HG03060 (cell line): ENCODE measurements at regions not wholly inside any gene's neighbourhood (a gene's known extent, or its start where the extent isn't known, plus 50 kb on each side); places are given as distances from the start of the nearest gene placed in this dataset.

Source experiments
- ATAC-seq: cut with Tn5 transposase; IDR thresholded peaks from one replicate; pipeline ENCODE4 v1.9.1; 2021; ENCODE audit warnings: low read depth, moderate number of reproducible peaks; ENCODE audit not compliant: unreplicated experiment

DNA sequence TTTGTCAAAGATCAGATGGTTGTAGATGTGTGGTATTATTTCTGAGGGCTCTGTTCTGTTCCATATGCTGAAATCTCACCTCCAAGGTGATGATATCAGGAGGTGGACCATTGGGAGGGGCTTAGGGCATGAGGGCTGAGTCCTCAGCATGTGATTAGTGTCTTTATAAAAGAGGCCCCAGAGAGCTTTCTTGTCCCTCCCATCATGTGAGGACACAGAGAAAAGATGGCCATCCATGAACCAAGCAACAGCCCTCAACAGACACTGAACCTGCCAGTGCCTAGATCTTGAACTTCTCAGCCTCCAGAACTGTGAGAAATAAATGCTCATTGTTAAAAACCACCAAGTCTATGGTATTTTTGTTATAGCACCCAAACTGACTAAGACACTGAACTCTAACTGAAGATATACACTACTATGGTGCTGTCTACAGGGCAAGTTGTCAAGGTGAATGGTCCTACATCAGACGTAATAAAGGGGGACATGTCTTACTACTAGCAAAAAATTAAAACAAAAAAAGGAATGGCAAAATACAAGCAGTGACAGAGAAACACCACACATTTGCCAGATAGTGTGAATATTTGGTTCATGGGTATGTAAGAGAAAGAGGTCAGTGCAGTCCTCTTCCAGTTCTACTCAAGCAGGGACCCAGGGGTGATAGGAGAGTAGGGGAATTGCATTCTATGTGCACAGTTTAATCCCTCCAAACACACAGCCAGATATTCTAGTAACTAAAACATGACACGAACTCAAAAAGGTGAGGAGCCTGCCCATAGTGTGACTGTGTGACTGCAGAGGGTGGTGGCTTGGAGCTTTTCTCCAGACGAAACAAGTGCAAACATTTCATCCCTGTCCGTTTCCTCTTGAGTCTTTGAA, 164.4 kb upstream of the MYCN start:
- no peak for ATAC-seq

DNA sequence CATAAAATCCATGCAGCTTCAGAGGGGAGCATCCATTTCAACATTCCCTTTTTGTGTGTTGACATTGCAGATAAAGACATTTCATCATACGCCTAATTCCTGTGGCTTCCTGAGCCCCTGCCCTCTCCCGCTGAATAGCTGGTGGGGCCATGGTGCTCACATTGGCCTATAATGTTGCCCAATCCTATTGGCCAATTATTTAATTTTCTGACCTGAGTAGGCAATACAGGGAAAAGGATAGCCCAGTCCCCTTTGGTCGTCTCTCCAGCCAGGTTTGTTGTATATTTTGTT, 163.8 kb upstream of the MYCN start:
- ATAC-seq: no peak

DNA sequence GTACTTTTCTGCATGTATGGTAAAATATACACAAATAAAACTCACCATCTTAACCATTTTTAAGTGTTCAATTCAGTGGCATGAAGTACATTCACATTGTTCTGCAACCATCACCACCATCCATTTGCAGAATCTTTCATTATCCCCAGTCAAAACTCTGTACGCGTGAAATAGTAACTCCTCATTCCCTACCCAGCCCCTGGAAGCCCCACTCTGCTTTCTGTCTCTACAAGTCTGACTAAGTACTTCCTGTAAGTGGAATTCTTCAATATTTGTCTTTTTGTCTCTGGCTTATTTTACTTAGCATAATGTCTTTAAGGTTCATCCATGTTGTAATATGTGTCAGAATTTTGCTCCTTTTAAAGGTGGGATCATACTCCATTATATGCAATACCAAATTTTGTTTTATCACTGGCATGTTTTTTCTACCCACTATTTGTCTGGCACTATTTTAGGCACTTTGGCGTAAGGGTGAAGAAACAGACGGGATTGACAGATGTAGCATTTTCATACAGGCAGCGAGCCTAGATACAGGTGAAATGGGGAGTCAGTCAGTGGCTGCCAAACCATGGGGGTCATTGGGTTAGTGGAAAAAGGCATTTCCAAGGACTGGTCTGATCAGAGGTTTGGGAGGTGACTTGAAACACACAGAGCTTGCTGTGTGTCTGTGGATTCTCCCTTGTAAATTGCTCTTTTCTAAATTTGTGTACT, 163.2 kb upstream of the MYCN start:
- no peak for ATAC-seq

DNA sequence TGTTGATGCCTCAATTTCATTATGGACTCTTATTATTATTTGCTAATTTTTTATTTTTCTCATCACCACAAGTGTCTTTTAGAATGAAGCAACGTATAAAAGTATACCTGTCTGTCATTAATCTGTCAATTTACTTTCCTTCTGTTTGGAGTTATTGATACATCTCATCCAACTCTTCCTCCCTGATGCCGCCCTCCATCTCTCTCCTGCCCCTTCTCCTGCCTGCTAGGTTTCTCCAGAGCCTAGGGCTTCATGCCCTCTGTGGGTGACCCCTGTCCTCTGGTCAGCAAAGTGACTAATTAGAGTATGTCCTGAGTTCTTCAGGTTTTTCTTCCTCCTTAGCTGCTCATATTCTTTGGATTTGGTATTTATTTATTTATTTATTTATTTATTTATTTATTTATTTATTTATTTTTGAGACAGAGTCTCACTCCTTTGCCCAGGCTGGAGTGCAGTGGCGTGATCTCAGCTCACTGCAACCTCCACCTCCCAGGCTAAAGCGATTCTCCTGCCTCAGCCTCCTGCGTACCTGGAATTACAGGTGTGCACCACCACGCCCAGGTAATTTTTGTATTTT, 162.5 kb upstream of the MYCN start:
- no peak for ATAC-seq

DNA sequence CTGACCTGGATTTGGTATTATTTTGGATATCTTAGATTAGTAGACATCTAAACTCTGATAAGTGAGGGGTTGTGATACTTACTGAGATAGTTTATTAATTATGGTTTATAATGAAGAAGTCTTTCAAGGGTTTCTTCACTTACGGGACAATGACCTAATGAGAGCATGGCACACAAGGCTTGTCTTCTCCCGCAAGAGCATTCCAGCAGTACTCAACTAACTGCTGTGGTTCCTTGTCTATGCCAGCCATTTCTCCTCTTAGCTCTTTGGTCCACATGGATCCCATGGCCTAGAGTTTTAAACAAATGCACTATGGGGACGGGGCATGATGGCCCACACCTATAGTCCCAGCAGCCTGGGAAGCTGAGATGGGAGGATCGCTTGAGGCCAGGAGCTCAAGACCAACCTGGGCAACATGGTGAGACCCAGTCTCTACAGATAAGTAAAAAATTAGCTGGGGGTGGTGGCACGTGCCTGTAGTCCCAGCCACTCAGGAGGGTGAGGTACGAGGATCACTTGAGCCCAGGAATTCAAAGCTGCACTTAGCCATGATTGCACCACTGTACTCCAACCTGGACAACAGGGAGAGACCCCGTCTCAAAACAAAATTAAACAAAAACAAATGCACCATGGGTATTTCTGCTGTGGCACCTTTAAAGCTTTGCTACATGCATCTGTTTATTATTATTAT, 161.7 kb upstream of the MYCN start:
- ATAC-seq: no peak

DNA sequence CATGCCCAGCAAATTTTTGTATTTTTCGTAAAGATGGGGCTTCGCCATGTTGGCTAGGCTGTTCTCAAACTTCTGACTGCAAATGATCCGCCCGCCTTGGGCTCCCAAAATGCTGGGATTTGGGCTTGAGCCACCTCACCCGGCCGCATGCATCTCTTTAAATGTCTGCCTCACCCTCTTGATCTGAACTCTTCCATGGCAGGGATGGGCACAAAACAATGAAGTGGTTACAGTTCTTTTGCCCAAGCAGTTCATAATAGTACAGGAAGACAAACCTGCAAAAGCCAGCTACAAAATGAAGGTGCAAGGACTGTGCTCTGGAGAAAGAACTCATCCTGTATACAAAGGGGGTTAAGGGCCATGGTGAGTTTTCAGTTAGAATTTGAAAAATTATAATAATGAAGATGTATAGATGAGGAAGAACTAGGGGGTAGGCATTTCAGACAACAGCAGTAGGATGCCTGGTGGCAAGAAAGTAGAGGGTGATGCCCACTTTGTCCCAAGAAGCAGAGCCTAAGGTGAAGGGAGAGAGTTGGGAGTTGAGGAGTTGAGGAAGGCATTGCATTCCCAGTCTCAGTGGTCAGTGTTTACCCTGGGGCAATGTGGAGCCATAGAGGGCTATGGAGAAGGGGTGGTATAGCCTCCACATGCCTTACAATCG, 160.8 kb upstream of the MYCN start:
- ATAC-seq: no peak

DNA sequence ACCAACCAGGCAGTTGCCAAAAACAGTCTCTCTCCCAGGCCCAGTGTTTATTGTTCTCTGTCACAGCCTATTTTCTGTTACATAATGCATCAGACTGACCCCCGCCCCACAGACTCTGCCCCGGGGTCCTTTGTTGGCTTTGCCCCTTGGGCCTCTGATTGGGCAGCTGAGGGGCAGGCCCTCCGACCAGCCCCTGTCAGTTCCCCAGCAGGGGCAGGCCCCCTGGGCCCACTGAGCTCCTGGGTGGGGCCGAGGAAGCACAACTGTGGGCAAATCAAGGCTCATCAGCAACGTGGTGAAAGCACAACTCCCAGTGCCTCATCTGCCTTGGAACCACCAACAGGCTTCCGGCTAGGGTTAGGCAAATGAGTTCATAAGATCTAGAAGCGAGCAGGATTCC, 160.1 kb upstream of the MYCN start:
- no peak for ATAC-seq

DNA sequence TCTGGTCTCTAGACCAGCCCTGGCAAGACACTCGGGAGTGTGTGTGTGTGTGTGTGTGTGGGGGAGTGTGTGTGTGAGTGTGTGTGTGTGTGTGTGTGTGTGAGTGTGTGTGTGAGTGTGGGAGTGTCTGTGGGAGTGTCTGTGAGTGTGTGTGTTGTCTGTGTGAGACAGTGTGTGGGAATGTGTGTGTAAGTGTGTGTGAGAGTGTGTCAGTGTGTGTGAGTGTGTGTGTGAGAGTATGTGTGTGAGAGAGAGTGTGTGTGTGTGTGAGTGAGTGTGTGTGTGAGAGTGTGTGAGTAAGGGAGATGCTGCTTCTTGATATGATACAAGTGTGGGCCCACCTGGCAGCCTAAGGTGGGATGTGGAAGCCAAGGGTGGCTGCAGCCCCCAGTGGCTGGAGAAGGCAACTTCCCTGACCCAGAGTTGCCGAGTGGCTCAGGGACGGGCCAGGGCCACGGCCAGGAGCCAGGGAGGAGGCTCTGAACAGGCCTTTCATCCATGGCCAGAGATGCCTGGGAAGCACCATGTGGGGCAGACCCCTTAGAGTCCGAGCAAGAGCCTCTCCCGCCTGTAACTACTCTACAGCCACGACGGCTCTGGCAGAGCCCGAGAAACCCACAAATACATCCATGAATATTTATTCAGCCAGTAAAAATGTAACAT, 159.3 kb upstream of the MYCN start:
- ATAC-seq: no peak

DNA sequence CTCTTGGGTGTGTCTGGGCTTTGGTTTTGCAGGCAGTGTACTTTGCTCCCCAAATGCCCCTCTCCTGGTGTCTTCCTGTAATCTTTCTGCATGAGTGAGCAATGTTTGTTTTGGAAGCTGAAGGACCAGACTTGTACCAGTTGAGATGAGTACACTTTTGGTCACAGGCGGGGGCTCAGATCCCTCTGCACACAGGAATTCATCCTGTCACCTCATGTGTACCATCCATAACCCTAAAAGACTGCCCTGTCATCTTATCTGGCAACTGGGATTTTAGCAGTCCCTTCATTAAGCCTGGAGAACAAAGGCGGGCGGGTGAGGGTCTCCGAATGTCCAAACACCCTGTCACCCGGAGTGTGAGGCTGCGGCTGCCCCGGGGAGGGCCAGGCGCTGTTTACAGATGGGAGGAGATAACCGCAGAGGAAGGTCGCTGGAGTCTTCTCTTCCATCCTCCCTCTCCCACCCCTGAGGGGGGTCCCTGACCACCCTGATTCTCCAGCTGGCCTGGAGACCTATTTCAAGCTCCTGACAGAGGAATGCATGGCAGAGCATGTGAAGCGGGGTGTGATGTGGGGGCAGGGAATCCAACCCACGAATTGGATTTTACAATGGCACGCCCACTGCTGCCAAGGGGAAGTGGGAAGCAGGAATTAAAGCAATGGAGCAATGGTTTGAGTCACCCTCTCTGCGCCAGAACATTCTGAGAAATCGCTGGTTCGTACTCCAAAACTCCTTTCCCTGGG, 158.2 kb upstream of the MYCN start:
- no peak for ATAC-seq

DNA sequence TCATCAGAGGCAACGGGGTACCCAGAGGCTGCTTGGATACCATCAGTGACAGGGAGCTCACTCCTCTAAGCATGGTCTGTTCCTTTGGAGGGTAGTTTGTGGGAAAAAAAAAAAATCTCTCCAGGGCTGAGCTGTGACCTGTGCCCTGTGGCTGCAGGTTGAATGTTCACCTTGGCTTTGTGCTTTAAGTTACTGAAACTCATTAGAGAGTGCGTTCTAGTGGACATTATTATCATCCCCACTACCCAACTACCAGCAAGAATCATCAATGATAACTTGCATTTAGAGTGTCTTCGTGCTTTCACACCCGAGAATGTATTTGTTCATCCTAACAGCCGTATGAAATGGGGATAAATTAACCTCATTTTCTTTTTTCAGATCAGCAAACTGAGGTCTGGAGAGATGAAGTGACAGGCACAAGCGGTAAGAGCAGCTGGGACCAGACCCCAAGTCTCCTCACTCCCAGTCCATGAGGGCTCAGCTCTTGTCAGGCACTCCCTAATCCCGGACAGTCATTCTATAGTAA, 157.5 kb upstream of the MYCN start:
- no peak for ATAC-seq

DNA sequence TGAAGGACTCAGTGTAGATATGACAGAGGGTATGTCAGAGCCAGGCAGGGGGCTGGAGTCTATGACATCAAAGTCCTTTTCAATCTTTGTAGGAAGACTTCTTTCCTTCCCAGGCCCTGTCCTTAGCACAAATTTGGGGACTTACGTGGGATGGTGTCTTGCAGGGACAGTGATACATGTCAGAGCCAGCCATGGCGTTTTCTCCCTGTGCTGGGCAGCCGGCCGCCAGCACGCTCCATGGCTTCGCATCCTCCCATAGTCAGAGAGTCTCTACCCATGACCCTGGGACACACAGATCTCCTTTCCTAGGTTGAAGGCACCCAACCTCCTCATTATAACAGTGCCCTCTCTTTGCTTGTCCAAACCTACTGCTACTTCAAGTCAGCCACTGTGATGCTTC, 156.9 kb upstream of the MYCN start:
- no peak for ATAC-seq

DNA sequence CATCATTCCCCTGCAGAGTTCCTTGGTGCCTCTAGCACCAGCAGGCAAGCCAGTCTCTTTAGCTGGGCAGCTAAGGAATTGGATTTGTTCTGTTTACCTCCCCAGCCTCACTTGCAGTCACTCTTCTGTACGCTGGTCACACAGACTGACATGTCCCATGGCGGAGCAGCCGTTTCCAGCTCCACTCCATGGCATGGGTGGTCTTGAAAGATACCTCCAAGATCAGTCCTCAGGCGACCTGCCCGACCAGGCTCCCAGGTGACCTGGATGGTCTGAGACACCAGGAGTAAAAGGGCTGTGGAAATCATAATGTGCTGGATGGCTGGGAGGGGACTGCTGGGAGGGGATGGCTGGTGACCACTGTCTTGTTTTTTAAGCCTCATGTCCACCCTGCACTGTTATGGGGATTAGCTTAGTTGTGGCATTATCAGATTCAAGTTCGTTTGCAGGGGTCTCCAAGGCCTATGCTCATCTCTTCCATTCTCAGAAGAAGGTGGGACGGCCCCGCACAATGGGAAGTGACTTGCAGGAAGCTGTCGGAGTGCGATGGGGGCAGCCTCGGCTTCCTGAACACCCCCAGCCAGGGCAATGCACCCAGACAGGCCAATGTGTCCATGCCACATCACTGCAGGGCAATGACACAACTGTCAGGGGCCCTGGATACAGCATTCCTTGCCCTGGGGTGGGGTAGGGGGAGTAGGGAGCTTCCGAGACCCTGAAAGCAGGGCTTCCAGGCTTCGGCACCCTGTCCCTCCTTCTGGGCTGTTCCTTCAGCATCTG, 156.1 kb upstream of the MYCN start:
- no peak for ATAC-seq

DNA sequence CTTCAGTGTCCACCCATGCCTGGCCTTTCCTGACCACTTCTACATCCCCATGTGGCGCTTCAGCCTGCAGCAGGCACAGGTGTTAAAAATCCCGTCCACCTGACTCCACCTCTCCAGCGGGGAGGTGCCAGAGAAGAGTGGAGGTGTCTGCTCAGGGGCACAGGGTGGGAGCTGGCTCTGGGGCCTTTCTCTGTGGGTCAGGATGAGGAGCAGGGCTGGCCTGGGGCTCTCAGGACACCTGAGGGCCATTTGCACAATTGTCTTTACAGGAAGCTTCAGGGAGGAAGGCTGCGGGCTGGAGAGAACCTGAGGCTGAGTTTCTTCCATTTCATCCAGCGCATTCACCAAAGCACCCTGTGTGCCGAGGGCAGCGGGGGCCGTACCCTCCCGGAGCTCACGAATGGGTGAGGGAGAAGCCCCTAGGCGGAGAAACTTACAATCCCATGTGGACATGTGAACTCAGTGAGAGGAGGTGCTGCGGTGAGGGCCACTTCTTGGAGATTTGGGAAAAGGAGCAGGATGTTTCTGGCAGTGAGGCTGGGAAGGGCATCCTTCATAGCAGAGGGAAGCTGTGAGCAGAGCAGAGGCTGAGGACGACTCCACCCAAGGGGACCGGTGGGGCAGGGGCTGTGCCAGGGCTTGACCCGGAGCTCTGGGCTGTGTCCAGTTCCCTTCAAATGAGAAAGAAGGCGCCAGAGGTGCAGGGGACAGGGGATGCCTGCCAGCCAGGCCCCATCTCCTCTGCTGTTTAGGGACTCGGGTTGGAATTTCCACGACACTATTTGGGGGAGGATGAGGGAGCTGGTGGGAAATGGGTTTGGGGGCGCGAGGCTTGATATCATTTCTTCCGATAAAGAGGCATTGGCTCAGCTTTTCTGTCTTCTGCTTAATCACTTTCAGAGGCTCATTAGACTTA, 155.2 kb upstream of the MYCN start:
- ATAC-seq: no peak

DNA sequence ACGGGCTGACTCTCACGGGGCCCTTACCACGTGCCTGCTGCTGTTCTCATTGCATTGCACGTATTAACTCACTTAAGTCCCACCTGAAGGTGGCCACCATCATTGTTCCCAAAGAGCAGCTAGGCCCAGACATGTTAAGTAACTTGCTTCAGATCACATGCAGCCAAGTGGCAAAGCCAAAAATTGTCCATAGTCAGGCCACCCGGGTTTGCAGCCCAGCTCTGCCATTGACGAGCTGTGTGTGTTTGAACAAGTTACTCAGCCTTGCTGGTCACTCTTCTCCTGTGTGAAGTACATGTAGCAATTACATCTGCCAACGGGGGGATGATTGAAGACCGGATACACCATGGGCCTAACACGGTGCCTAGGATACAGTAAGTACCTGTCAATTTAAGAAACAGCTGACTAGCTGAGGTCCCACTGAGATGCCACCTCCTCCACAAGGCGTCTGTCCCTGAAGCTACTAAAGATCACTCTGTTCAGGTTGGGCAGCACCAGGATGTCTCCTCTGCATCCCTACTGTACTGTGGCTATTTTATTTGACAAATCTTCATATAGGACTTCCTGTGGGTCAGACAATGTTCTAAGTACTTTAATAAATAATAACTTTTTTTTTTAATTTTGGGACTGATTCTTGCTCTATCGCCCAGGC, 154.2 kb upstream of the MYCN start:
- ATAC-seq: no peak

DNA sequence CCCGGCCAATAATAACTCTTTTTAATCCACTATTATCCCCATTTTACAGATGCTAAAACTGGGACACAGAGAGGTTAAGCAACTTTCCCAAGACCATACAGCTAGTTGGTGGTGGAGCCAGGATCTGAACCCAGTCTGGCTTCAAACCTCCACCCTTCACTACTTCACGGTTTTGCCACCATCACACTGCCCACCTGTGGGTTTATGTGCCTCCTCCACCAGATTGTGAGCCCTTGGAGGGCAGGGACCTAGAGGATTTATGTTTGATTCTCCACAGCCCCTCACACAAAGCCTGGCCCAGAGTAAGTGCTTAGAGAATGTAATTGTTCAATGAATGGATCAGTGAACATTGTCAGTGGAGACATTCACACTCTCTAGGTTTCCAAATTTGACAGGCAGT, 153.4 kb upstream of the MYCN start:
- no peak for ATAC-seq

DNA sequence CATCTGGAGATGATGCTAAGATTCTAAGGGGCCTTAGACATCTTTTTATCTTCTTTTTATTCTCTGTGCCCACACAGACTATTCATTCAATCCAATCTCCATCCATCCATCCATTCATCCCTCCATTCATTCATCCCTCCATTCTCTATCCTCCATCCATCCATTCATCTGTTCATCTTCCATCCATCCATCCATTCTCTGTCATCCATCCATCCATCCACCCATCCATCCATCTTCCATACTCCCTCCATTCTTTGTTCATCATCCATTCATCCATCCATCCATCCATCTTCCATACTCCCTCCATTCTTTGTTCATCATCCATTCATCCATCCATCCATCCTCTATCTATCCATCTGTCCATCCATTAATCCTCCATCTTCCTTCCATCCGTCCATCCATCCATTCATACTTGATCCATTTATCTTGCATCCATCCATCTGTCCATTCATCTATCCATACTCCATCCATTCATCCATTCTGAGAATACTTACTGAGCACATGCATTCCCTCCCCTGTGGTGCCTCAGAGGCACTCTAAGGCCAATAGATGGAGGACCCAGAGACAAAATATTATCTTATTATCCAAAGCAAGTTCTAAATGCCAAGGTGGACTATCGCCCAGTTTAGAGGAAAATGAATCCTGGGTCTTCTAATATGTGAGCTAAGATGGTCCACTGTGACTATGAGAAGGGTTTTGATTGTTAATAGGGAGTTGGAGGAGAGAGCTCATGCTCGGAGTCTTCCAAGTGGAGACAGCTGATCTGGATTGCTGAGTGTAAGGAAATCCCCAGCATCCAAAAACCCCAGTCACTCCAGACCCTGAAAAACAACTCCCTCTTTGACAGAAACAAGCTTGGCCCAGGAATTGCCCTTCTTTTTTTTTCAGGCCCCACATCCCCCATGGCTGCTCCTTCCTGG, 152.6 kb upstream of the MYCN start:
- ATAC-seq: no peak
